HepG2 (cell line): ENCODE measurements at regions not wholly inside any gene's neighbourhood (a gene's known extent, or its start where the extent isn't known, plus 50 kb on each side); places are given as distances from the start of the nearest gene placed in this dataset.

Source experiments
- AHR ChIP-seq: IDR thresholded peaks from 2 replicates; pipeline ENCODE4 v1.6.1; 2018; ENCODE audit warnings: missing genetic modification reagents, missing compliant biosample characterization
- FOXO1 ChIP-seq: sonication (generic); formaldehyde crosslinking; IDR thresholded peaks from 2 replicates; pipeline ENCODE4 v1.4.0; 2020; ENCODE audit warnings: missing genetic modification reagents
- GATAD2A ChIP-seq: IDR thresholded peaks from 2 replicates; pipeline ENCODE4 v1.6.1; 2016
- GTF3A ChIP-seq: sonication (generic); formaldehyde crosslinking; conservative IDR thresholded peaks from 2 replicates; pipeline ENCODE4 v1.4.0; 2020; ENCODE audit warnings: mild to moderate bottlenecking, missing genetic modification reagents
- HIVEP1 ChIP-seq: sonication (generic); formaldehyde crosslinking; IDR thresholded peaks from 2 replicates; pipeline ENCODE4 v1.4.0; 2020; ENCODE audit warnings: mild to moderate bottlenecking, missing genetic modification reagents
- HMG20B ChIP-seq: conservative IDR thresholded peaks from 2 replicates; pipeline ENCODE4 v1.6.1; 2016; ENCODE audit warnings: missing genetic modification reagents, missing compliant biosample characterization
- MAFG ChIP-seq: sonication (generic); formaldehyde crosslinking; IDR thresholded peaks from 2 replicates; pipeline ENCODE4 v1.5.1; 2020; ENCODE audit warnings: mild to moderate bottlenecking, missing genetic modification reagents
- MEF2D ChIP-seq: sonication (generic); formaldehyde crosslinking; IDR thresholded peaks from 2 replicates; pipeline ENCODE4 v1.5.1; 2020; ENCODE audit warnings: mild to moderate bottlenecking, missing genetic modification reagents
- NFAT5 ChIP-seq: sonication (generic); formaldehyde crosslinking; IDR thresholded peaks from 2 replicates; pipeline ENCODE4 v1.4.0; 2020; ENCODE audit warnings: missing genetic modification reagents
- REPIN1 ChIP-seq: sonication (generic); formaldehyde crosslinking; IDR thresholded peaks from 2 replicates; pipeline ENCODE4 v1.8.0; 2022; ENCODE audit warnings: missing genetic modification reagents, low read depth, mild to moderate bottlenecking, borderline replicate concordance
- SRSF9 ChIP-seq: fragments of 200-400 bp; formaldehyde crosslinking; IDR thresholded peaks from 2 replicates; pipeline ENCODE4 v1.6.1; 2018; ENCODE audit warnings: borderline replicate concordance, mild to moderate bottlenecking, low read depth, low read length; ENCODE audit not compliant: insufficient read depth, poor library complexity, severe bottlenecking
- TAF1 ChIP-seq: sonication (generic); formaldehyde crosslinking; IDR thresholded peaks from 2 replicates; pipeline ENCODE4 v1.4.0; 2020; ENCODE audit warnings: missing genetic modification reagents
- TCF12 ChIP-seq, 2 experiments: fragments of 450-650 bp in 1 of 2; sonication (generic) in 1 of 2; formaldehyde crosslinking in 1 of 2; IDR thresholded peaks; 2 replicates each; pipeline versions ENCODE4 v1.6.1 to v1.8.0; 2017 to 2022; ENCODE audit warnings: antibody characterized with exemption in 1 of 2, mild to moderate bottlenecking in 1 of 2, missing genetic modification reagents in 1 of 2, moderate library complexity in 1 of 2
- TRIM22 ChIP-seq: fragments of 450-650 bp; IDR thresholded peaks from 2 replicates; pipeline ENCODE4 v1.6.1; 2017
- ZBTB2 ChIP-seq: sonication (generic); formaldehyde crosslinking; IDR thresholded peaks from 2 replicates; pipeline ENCODE4 v1.8.0; 2022; ENCODE audit warnings: low read depth, missing genetic modification reagents
- ZC3H4 ChIP-seq: sonication (generic); formaldehyde crosslinking; IDR thresholded peaks from 2 replicates; pipeline ENCODE4 v1.4.0; 2020; ENCODE audit warnings: missing genetic modification reagents, borderline replicate concordance
- ZNF674 ChIP-seq: sonication (generic); formaldehyde crosslinking; IDR thresholded peaks from 2 replicates; pipeline ENCODE4 v1.5.0; 2020; ENCODE audit warnings: low read depth, mild to moderate bottlenecking, missing genetic modification reagents
- ZSCAN25 ChIP-seq: sonication (generic); formaldehyde crosslinking; IDR thresholded peaks from 2 replicates; pipeline ENCODE4 v1.8.0; 2022; ENCODE audit warnings: mild to moderate bottlenecking, missing genetic modification reagents
- ZSCAN30 ChIP-seq: sonication (generic); formaldehyde crosslinking; IDR thresholded peaks from 2 replicates; pipeline ENCODE4 v1.5.0; 2020; ENCODE audit warnings: mild to moderate bottlenecking, missing genetic modification reagents
- ZSCAN31 ChIP-seq: sonication (generic); formaldehyde crosslinking; IDR thresholded peaks from 2 replicates; pipeline ENCODE4 v1.5.0; 2020; ENCODE audit warnings: low read depth, mild to moderate bottlenecking, missing genetic modification reagents
- TF ChIP-seq, protein P1 (sequence below): sonication (generic); formaldehyde crosslinking; IDR thresholded peaks from 2 replicates; pipeline ENCODE4 v1.5.0; 2020; ENCODE audit warnings: missing genetic modification reagents

GRCh38 chr6:113564371-113565171 lies 292.6 kb upstream of the MARCKS start (continued):
- TF ChIP-seq ZBTB2 (CRISPR knock-in tag) = no peak
- no peak for TF ChIP-seq HMG20B
- TF ChIP-seq REPIN1 (CRISPR knock-in tag) = peak; percentile 71; the same call in 1 of the 2 replicates
- no peak for TF ChIP-seq TCF12 (IDR thresholded peaks at IDR 0.05)
- TF ChIP-seq TCF12 (CRISPR knock-in tag; IDR thresholded peaks at IDR 0.05) = 0 out of 2 replicates have a peak, but pooled peaks have one; percentile 33
- TF ChIP-seq NFAT5 (CRISPR knock-in tag) = no peak
- peak; percentile 48; the same call in 1 of the 2 replicates for TF ChIP-seq ZSCAN25
- TF ChIP-seq HIVEP1 (CRISPR knock-in tag) = 0 out of 2 replicates have a peak, but pooled peaks have one; percentile 49
- no peak for TF ChIP-seq SRSF9
- TF ChIP-seq TRIM22 = no peak
- no peak for TF ChIP-seq MAFG
- TF ChIP-seq TAF1 (CRISPR knock-in tag) = no peak
- peak; percentile 79; the same call in 1 of the 2 replicates for TF ChIP-seq FOXO1
- 0 out of 2 replicates have a peak, but pooled peaks have one; percentile 71 for TF ChIP-seq ZSCAN30
- no peak for TF ChIP-seq ZNF674 (CRISPR knock-in tag)
- TF ChIP-seq ZC3H4 (CRISPR knock-in tag) = no peak
- TF ChIP-seq MEF2D = peak; percentile 86
- peak; percentile 78; the same call in 1 of the 2 replicates for TF ChIP-seq GATAD2A (CRISPR knock-in tag)
- TF ChIP-seq AHR (CRISPR knock-in tag) = no peak
- TF ChIP-seq ZSCAN31 (CRISPR knock-in tag) = peak; percentile 43; the same call in 1 of the 2 replicates
- TF ChIP-seq, protein P1, sequence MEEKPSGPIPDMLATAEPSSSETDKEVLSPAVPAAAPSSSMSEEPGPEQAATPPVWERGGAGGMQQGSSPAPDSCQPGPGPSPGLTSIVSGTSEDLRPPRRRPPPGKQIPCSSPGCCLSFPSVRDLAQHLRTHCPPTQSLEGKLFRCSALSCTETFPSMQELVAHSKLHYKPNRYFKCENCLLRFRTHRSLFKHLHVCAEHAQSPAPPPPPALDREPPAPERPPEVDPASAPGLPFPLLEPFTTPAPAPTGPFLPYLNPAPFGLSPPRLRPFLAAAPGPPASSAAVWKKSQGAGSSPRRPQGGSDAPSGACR (CRISPR knock-in tag) = peak; percentile 77; the same call in 1 of the 2 replicates
- TF ChIP-seq GTF3A = no peak
